ENCODE measurements at regions not wholly inside any gene's neighbourhood (a gene's known extent, or its start where the extent isn't known, plus 50 kb on each side); places are given as distances from the start of the nearest gene placed in this dataset.

DNA sequence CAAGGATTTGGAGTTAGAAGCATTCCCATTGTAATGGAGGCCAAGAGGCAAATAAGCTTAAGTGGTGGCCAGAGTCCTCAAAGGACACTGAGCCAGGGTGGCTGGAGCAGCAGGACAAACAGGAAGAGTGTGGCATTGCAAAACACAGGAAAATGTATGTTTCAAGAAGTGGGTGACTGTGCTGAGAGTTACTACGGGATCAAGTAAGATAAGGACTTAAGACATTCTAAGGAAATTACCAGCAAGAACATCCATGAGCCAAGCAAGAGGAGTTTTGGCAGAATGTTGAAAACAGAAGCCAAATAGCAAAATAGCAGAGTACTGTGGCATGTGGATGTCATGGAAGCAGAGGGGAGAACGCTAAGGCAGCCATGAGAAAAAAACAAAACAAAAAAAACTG, 104.2 kb downstream of the RAP2A start:
- no TSS peak for BruUV-seq (replicated peaks)

More for the DNA sequence above, 104.2 kb downstream of the RAP2A start:
- H3K4me3 ChIP-seq, result no peak overlapping the region
- intact Hi-C loops (cut with micrococcal nuclease), result no loop called here
- no peak overlapping the region for H2AFZ ChIP-seq (ENCODE audit: low read depth, low read length)
- TF ChIP-seq RBM34 (IDR thresholded peaks at IDR 0.05; ENCODE audit: borderline replicate concordance, insufficient read depth, low read length), result no peak
- TF ChIP-seq, protein P1, sequence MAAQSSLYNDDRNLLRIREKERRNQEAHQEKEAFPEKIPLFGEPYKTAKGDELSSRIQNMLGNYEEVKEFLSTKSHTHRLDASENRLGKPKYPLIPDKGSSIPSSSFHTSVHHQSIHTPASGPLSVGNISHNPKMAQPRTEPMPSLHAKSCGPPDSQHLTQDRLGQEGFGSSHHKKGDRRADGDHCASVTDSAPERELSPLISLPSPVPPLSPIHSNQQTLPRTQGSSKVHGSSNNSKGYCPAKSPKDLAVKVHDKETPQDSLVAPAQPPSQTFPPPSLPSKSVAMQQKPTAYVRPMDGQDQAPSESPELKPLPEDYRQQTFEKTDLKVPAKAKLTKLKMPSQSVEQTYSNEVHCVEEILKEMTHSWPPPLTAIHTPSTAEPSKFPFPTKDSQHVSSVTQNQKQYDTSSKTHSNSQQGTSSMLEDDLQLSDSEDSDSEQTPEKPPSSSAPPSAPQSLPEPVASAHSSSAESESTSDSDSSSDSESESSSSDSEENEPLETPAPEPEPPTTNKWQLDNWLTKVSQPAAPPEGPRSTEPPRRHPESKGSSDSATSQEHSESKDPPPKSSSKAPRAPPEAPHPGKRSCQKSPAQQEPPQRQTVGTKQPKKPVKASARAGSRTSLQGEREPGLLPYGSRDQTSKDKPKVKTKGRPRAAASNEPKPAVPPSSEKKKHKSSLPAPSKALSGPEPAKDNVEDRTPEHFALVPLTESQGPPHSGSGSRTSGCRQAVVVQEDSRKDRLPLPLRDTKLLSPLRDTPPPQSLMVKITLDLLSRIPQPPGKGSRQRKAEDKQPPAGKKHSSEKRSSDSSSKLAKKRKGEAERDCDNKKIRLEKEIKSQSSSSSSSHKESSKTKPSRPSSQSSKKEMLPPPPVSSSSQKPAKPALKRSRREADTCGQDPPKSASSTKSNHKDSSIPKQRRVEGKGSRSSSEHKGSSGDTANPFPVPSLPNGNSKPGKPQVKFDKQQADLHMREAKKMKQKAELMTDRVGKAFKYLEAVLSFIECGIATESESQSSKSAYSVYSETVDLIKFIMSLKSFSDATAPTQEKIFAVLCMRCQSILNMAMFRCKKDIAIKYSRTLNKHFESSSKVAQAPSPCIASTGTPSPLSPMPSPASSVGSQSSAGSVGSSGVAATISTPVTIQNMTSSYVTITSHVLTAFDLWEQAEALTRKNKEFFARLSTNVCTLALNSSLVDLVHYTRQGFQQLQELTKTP (IDR thresholded peaks at IDR 0.05; ENCODE audit: low read depth in 1 of 2, partially characterized antibody in 2 of 2), result no peak
- TF ChIP-seq, protein P2, sequence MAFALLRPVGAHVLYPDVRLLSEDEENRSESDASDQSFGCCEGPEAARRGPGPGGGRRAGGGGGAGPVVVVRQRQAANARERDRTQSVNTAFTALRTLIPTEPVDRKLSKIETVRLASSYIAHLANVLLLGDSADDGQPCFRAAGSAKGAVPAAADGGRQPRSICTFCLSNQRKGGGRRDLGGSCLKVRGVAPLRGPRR (CRISPR knock-in tag; IDR thresholded peaks at IDR 0.05), result no peak
- TF ChIP-seq HNRNPL (IDR thresholded peaks at IDR 0.05; ENCODE audit: low read depth, low read length), result no peak
- TF ChIP-seq LARP7 (IDR thresholded peaks at IDR 0.05), result no peak
- no peak for TF ChIP-seq POLR2G (IDR thresholded peaks at IDR 0.05; ENCODE audit: low read depth, low read length)
- TF ChIP-seq, protein P3, sequence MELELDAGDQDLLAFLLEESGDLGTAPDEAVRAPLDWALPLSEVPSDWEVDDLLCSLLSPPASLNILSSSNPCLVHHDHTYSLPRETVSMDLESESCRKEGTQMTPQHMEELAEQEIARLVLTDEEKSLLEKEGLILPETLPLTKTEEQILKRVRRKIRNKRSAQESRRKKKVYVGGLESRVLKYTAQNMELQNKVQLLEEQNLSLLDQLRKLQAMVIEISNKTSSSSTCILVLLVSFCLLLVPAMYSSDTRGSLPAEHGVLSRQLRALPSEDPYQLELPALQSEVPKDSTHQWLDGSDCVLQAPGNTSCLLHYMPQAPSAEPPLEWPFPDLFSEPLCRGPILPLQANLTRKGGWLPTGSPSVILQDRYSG (tag; conservative IDR thresholded peaks at IDR 0.05; ENCODE audit: low read depth), result no peak
- no peak for TF ChIP-seq RBM22 (IDR thresholded peaks at IDR 0.05; ENCODE audit: low read depth, low read length, poor library complexity, severe bottlenecking)
- TF ChIP-seq ZNF24 (IDR thresholded peaks at IDR 0.05), result no peak
- no peak for TF ChIP-seq PPARD (CRISPR knock-in tag; IDR thresholded peaks at IDR 0.05)
- no peak for TF ChIP-seq E2F3 (CRISPR knock-in tag; IDR thresholded peaks at IDR 0.05)
- no peak overlapping the region for H3K27ac ChIP-seq (ENCODE audit: extremely low read depth, low read depth, low read length)
- H3K9me1 ChIP-seq (ENCODE audit: control insufficient read depth, insufficient read depth, low read length), result no peaks in the 10 kb centered on the region
- no peak overlapping the region for H3K4me2 ChIP-seq (ENCODE audit: insufficient read depth, low read length)
- H3K9ac ChIP-seq (ENCODE audit: insufficient read depth in 1 of 2, low read depth in 2 of 2, low read length in 2 of 2), result no peak overlapping the region
- ChIA-PET POLR2A (no interaction called here), CTCF (ENCODE audit: low intra/inter-chr PET ratio) (no interaction called here)
- WGBS (ENCODE audit: insufficient coverage, low coverage, missing lambda C conversion rate), result 0% methylated on average over 2 of the region's 2 CpGs
- 0 out of 5 replicates have a peak, but pooled peaks cover 0 to 3% of the 10 kb centered on the region in 2 experiments for H3K27me3 ChIP-seq (ENCODE audit: control insufficient read depth in 2 of 2, insufficient read depth in 2 of 2, low read length in 2 of 2)
- H3K9me3 ChIP-seq (replicated peaks; ENCODE audit: control insufficient read depth, insufficient read depth, low read depth, low read length), result no peaks in the 10 kb centered on the region
- FAIRE-seq (no peak), DNase-seq (ENCODE audit: extremely low read depth in 1 of 4, low spot score in 3 of 4) (no peak), ATAC-seq (no peak)
- in situ Hi-C loops (cut with MboI), result no loop called here
- no peaks in the 10 kb centered on the region for H3K36me3 ChIP-seq (ENCODE audit: control insufficient read depth, insufficient read depth, low read length)
- H3K4me1 ChIP-seq (replicated peaks in 1 of 2; ENCODE audit: control insufficient read depth in 2 of 2, insufficient read depth in 2 of 2, low read length in 2 of 2), result no peaks in the 10 kb centered on the region
- H4K20me1 ChIP-seq (replicated peaks; ENCODE audit: control insufficient read depth, insufficient read depth, low read length), result no peaks in the 10 kb centered on the region
- no peaks in the 10 kb centered on the region for H3K79me2 ChIP-seq (ENCODE audit: control insufficient read depth, insufficient read depth, low read length)

All from K562 (cell line).